Stimulated activated CD4-positive, alpha-beta T cell treated with anti-CD3 and anti-CD28 coated beads, Interleukin-15, amount 100 ng/mL, for 1 hour (primary cell): ENCODE measurements at regions not wholly inside any gene's neighbourhood (a gene's known extent, or its start where the extent isn't known, plus 50 kb on each side); places are given as distances from the start of the nearest gene placed in this dataset.
A peak's percentile ranks its signal among the peaks of the same experiment; 100 is the strongest.
"Not testable (repeated sequence)": the region's sequence is repeated elsewhere in the genome, so short reads cannot be mapped to it uniquely, and the experiment has no call there.

Source experiments
- DNase-seq, 2 donors: peaks; one replicate each; pipeline ENCODE4 v3.0.0-alpha.2; 2020; ENCODE audit warnings: low read depth in 1 of 2, low spot score in 1 of 2

DNA sequence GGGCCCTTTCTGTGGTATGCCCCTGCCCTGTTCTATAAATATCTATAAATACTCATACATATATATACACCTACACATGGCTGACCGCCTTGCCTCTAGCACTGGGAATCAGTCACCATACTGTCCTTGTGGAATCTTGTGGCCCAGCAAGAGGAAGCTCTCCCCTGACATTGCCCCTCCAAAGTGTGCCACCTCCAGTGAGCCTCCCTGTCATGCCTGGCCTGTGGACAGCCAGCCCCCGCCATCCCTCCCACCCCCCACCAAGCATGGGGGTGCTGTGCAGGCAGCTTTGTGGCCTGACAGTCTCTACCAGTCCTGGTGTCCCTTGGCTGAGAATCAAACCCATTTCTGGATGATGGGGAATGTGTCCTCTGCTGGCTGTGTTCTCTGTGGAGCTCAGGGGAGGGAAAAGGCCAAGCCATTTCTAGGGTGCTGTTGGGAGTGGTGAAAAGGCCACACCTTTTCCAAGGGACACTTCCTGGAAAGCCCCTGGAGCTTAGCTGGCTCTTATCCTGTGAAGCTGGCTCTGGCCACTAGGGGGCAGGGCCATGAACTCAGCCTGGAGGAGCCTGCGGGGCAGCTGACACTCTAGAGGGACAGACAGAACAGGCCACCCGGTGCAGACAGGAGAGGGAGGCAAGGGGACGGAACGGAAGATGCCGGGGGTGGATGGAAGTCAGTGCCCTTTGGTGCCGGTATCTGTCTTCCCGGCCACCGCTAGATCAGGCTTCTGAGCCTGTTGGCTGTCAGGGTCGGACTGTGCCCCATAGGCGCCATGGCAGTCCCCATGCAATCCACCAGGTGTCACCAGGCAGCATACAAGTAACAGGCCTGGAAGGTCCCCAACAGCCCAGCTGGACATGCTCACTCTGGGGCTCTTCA lies 167.2 kb downstream of the TBC1D2B start:
- DNase-seq = peak; percentile 47 to 57

DNA sequence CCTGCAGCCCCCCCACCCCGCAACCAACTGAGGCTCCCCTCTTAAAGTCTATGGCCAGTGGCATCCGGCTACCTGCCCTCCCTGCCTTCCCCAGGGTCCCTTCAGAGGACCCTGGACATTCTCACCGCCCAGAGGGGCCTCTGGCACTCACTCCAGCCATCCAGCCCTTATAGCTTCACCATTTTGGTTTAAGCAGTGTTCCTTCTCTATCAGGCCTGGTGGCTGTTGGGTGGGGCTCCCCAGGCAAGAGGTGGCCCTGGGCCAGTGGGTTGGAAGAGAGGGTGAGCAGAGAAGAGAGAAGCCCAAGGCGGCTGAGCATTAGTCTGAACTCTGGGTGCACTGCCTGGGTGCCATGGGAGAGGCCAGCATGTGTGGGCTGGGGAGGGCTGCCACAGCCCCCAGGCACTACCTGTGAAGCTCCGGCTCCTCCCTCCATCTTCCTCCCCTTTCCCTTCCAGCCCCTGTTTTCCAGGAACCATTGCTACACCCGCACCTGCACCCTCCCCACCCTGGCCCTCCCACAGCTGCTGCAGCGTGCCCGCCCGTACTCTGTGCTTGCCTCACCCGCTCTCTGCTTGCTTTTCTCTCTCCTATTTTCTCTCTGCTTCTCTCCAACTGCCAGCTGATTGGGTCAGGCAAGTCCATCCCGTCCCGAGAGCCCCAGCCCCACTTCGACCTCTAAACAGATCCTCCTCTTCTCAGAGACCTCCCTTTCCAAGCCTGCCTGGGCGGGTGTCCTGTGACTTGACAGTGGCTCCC lies 168.2 kb downstream of the TBC1D2B start:
- DNase-seq = no peak

DNA sequence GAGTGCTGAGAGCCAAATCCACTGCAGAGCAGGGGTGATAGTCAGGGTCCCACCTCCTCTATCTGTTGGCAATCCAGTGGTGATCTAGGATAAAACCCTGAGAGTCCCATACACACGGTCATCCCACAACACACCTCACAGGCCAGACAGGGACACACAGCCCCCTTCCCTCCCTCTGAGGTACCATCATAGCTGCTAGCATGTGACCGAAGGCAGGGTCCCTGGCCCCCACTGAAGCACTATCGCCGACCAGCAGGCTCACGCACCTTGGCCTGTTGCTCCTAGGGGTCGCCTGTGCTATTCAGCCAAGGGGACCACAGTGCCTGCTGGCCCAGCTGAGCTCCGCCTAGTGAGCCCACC lies 168.8 kb downstream of the TBC1D2B start:
- not testable (repeated sequence) for DNase-seq

DNA sequence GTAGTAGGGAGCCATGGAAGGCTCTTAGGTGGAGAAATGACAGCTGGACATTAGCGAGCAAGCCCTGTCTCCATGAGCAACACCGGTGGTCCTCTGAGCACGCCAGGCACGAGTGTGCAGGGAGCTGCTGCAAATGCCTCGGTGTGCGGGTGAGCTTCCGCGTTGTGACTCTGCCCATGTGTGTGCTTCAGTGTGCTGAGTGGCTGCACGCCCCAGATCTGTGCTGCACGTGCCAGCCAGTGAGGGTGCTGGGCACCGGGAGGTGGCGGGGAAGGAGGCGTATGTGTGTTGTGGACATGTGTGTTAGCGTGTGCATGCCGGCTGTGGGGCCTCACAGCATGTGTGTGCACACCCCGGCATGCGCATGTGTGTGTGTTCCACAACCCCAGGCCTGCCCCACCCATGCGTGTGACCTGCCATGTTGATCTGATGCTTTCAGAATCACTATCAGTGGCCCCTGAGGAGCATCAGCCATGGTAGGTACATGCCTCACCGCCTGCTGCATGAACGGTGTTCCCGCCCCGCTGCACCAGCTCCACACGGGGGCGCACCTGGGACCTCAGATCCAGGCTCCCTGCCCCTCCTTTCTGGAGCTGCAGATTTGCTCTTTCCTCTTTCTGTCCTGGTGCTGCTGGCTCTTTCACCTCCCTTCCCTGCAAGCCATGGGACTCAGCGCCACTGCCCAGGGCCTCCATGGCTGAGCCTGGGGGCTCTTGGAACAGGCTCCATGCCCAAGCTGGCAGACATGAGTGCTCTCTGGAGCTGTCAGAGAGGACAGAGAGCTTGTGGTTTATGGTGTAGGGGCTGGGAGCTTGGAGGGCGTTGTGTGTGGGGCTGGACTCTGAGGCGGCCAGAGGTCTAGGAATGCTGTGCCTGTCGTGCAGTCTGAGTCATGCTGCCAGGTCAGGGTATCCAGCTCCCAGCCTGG lies 169.4 kb downstream of the TBC1D2B start:
- peak in 1 of 2 donors; percentile 44 for DNase-seq

DNA sequence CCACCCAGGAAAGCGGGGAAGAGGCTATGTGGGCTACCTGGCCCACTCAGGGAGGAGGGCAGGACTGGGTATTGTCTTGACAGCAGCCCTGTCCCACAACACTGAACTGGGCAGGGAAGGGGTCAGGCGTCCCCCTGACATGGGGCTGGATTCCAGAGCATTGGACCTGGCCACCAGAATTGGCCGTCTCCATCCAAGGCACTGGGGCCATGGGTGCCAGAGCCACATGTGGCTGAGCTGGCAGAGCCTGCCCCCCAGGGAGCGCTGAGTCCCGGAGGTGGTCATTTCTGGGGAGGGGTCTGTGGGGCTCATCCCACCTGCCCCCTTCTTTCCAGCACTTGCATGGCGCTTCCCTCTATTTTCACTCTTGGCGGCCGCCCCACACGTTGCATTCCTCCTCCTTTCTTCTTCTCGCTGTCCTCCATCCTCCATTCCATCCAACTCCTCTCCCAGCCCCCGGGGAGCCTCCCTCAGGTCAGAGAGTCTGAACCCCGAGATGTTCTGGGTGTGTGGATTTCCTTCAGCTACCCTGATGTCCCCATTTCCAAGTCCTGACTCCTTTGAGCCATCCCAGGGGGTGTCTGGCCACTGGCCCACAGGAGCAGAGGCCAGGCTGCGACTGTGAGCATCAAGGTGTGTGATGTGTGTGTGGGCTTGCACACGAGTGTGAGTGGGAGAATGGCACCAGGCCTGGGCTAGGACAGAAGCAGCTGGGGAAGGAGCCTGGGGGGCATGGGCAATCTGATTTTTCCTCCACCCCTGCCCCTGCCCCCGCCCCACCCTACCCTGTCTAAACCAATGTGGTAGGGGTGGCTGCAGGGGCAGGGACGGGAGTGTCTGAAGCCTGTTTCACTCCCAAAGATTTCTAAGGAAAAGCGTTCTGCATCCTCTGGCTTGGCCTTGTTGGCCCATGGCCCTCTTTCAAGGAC lies 171.2 kb downstream of the TBC1D2B start:
- DNase-seq = not testable (repeated sequence)

DNA sequence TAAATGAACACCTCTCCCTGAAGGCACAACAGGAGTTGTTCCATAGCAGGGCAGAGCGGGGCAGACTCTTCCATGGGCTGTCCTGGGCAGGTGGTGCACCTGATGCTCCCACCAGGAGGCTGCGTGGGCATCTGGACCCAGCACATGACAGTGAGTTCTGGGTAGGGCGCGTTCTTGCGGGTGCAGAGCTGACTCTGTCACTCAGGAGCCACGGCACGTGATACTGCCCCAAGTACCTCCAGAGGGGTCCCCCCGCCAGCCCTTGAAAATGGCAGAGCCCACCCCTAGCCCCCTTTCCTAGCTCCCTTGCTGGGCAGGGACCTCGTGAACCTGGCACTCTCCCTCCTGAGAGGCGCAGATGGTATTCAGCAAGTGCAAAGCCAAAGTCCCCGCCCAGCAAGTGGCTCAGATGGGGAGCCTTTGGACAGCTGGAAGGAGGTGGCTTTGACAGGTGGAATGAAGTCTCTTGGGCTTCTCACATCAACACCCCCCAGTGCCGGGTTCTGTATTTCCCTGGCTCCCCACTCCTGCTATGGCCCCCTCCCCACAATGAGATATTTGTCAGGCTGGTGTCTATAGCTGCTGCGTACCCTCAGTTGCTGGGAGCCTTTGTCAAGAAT lies 172.1 kb downstream of the TBC1D2B start:
- DNase-seq = no peak

DNA sequence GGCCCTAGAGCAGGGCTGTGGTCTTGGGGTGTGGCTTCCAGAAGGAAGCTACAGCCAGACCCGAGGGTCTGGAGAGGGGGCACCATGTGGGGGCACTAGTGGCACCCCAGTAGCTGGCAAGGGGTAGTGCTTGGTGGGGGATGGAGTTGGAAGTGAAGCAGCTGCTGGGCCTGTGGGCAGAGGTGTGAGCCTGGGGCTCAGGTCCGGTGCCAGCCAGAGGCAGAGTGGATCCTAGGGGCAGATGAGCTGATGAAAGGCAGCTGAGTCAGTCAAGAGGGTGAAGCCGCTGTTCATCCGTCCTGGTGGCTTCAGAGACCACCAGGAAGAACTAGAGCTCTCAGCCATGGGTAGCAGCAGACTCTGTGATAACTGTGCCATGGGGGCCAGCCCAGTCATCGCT lies 172.6 kb downstream of the TBC1D2B start:
- no peak for DNase-seq

DNA sequence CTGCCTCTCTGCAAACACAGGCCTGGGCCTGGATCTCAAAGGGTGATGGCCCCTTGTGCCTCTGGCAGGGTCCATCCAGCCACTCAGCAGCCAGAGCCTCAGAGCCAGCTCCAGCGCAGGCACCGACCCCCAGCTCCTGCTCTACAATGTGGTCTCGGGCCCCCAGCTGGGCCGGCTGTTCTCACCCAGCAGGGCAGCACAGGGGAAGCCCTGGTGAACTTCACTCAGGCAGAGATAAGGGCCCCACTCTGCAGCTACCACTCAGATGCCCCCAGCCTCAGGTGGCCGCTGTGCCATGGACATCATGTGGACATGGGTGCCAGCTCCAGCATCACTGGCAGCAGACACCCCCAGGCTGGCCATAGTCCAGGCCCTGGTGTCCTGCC lies 173.1 kb downstream of the TBC1D2B start:
- DNase-seq = no peak

DNA sequence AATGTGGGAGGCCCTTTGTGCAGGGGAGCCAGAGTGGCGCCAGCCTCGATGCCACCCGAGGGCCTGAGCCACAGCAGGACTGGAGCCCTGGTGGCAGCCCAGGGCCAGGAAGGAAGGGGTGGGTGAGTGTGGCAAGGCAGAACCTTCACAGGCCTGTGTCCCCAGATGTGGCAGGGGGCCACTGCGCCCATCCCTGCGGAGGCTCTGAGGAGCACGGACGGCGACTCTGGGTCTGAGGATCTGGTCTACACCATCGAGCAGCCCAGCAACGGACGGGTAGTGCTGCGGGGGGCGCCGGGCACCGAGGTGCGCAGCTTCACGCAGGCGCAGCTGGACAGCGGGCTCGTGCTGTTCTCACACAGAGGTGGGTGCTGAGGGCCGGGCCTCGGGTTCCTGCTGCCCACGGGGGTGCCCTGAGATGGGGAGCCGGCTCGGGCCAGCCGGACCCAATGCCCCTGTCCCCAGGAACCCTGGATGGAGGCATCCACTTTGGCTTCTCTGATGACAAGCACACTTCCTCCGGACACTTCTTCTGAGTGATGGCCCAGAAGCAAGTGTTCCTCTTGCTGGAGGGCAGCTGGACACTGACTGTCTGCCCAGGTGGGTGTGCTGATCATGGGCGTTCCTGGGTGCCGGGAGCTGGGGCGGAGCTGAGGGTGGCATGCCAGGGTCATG lies 173.6 kb downstream of the TBC1D2B start:
- DNase-seq = not testable (repeated sequence)

DNA sequence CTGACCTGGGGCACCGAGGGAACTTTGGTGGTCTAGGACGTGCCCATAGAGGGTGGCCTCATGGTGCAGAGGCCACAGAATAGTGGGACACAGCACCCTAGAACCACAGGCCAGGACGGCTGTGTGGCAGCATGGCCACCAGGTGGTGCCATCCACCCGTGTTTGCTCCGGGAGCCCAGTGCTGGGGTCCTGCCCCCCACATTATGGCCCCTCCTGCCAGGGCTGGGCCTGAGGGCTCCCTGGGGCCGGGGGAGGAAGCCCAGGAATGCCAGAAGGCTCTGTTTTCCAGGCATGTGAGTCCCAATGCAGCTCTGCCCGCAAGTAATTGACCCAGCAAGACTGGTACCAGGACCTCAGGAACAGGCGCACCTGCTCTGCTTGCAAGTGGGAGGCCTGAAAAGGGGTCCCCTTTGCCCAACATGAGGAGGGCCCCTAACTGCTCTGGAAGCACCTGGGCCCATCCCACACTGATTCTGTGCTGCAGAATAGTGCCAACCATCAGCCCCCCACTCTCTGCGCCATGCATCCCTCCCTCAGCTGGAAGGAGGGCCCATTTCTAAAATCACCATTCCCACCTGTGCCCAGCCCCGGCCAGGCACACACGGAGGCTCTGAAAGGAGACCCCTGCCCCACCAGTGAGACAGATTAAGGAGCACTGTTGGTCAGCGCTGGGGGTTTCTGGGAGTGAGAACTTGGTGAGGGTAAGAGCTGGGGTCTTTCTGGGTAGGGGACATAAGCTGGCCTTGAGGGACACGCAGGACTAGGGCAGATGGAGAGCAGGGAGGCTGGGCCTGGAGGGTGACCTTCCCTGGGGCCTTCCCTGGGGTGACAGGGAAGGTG lies 174.4 kb downstream of the TBC1D2B start:
- not testable (repeated sequence) for DNase-seq

DNA sequence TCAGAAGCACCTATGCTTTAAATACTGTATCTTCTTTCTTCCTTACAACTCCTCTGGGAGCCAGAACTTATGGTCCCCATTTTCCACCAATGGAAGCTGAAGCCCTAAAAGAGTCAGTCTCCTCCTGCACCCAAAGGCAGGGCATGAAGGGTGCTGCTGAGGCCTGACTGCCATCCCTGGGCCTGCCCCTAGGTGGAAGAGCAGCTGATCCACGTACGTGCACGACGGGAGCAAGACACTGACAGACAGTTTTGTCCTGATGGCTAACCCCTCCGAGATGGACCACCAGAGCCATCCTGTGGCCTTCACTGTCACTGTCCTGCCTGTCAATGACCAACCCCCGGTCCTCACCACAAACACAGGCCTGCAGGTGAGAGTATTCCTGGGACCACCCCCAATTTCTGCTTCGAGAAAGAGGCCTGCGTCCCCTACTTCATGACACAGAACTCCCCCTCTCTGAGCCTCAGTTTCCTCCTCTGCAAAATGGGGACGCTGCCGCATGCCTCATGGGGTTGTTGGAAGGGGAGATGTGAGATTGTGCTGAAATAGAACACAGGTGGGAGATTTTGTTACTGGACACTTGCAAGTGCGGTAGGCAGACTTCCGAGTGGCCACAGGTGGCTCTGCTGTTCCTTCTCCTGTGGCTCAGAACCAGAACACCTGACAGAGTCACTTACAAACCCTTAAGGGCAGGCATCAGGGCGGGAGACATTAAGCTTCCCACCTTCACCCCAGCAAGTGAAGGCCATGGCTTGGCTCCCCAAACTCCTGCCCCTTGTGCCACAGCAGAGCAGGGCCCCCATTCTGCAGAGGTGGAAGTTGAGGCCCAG lies 175.4 kb downstream of the TBC1D2B start:
- no peak for DNase-seq

DNA sequence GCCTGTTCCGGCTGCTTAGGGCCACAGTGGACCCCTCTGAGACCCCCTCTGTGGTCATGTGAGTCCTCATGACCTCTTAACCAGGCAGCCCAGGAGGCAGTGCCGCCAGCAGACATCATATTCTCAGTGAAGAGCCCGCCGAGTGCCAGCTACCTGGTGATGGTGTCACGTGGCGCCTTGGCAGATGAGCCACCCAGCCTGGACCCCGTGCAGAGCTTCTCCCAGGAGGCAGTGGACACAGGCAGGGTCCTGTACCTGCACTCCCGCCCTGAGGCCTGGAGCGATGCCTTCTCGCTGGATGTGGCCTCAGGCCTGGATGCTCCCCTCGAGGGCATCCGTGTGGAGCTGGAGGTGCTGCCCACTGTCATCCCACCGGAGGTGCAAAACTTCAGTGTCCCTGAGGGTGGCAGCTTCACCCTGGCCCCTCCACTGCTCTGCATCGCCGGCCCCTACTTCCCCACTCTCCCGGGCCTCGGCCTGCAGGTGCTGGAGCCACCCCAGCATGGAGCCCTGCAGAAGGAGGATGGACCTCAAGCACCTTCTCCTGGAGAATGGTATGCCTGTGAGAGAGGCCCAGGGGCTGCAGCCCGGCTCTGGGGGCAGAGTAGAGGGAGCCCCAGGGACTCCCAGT lies 176.1 kb downstream of the TBC1D2B start:
- DNase-seq = no peak

DNA sequence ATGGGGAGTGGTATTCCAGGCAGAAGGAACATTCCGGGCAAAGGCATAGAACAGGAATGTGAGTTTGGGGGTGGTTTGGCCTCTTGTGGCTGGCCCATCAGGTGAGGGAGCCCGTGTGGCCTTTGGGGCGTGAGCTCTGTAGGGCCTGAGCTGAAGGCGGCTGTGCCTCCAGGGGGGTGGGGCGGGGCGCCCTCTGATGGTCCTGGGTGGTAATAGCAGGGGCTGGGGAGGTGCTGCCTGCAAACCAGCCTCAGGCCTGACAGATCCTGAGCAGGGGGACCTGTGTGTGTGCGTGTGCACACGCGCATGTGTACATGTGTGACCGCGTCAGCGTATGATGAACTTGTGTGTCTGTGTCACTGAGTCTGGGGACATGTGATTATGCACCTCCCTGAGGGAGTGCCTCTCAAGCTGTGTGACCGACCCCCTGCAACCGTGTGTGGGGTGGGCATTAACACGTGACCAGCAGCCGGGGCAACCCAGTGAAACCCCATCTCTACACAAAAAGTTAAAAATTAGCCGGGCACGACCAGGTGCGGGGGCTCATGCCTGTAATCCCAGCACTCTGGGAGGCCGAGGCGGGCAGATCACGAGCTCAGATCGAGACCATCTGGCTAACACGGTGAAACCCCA lies 177.1 kb downstream of the TBC1D2B start:
- peak in 1 of 2 donors; percentile 30 for DNase-seq

DNA sequence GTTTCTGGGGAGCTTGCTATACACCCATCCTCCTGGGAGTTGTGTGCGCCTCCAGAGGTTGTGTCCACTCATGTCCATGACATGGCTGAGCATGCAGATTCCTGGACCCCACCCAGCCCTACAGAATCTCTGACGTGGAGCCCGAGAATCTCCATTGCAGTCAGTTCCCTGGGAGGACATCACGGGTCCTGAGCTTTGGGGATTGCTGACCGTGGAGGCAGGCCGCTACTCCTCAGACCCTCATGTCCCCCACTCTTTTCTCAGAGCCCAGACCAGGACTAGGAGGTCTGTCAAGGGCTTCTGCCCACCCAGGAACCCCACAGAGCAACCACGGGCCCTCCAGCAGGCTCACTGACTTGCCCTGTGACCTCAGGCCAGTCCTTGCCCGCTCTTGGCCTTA lies 177.7 kb downstream of the TBC1D2B start:
- DNase-seq = not testable (repeated sequence)

DNA sequence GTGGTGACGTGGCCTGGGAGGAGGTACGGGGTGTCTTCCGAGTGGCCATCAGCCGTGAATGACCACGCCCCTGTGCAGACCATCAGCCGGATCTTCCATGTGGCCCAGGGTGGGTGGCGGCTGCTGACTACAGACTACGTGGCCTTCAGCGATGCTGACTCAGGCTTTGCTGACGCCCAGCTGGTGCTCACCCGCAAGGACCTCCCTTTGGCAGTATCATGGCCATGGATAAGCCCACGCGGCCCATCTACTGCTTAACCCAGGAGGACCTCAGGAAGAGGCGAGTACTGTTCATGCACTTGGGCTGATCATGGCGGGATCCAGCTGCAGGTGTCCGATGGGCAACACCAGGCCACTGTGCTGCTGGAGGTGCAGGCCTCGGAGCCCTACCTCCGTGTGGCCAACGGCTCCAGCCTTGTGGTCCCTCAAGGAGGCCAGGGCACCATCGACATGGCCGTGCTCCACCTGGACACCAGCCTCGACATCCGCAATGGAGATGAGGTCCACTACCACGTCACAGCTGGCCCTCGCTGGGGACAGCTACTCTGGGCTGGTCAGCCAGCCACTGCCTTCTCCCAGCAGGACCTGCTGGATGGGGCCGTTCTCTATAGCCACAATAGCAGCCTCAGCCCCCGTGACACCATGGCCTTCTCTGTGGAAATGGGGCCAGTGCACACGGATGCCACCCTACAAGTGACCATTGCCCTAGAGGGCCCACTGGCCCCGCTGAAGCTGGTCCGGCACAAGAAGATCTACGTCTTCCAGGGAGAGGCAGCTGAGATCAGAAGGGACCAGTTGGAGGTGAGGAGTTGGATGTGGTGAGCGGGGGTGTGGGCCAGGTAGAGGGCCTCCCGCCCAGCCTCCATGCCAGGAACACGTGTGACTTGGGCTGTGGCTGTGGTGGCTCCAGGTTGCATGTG lies 178.4 kb downstream of the TBC1D2B start:
- no peak for DNase-seq
